Mesothelial cell of epicardium (in vitro differentiated cells): ENCODE measurements at regions not wholly inside any gene's neighbourhood (a gene's known extent, or its start where the extent isn't known, plus 50 kb on each side); places are given as distances from the start of the nearest gene placed in this dataset.

ENCODE experiments used
- DNase-seq, 2 experiments: peaks; one replicate each; pipeline ENCODE4 v3.0.0; 2021; ENCODE audit warnings: low spot score in 2 of 2; ENCODE audit not compliant: unreplicated experiment in 2 of 2
- H3K27ac Mint-ChIP-seq: 2 replicates; pipeline ENCODE4 v1.8.0; 2021; ENCODE audit warnings: mixed read lengths
- H3K27me3 Mint-ChIP-seq: 2 replicates; pipeline ENCODE4 v1.8.0; 2021; ENCODE audit warnings: low read depth, mixed read lengths
- H3K36me3 Mint-ChIP-seq: 2 replicates; pipeline ENCODE4 v1.8.0; 2021; ENCODE audit warnings: mixed read lengths
- H3K4me1 Mint-ChIP-seq: 2 replicates; pipeline ENCODE4 v1.8.0; 2021; ENCODE audit warnings: mixed read lengths
- H3K4me3 Mint-ChIP-seq: 2 replicates; pipeline ENCODE4 v1.8.0; 2021; ENCODE audit warnings: mild to moderate bottlenecking, moderate library complexity, mixed read lengths
- H3K9me3 Mint-ChIP-seq: 2 replicates; pipeline ENCODE4 v1.8.0; 2021; ENCODE audit warnings: mixed read lengths
- CTCF ChIP-seq: fragments of 200-600 bp; sonication (generic); IDR thresholded peaks from one replicate; pipeline ENCODE4 v1.5.0; 2021; ENCODE audit warnings: antibody characterized with exemption; ENCODE audit not compliant: unreplicated experiment

DNA sequence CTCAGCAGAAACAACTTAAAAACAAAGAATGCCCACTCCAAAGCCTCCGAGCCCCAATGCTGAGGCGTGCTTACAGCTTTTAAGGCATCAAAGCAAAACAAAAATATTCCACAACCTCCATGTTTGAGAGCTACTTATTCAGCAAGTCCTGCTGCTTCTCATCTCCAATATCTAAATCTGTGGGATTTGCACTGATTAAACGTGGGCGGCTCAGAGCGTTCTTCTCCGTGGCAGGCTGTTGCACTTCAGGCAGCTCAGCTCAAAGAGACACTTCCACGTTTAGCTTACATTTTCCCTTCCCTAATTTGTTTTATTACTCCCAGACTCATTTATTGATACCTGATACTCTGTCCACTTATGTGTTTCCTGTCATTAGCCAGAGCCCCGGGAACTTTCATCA lies 282.6 kb upstream of the MCTP2 start:
- Mint-ChIP-seq H3K27me3 (peaks cover 32% of the 10 kb centered on the region), H3K36me3 (no peaks in the 10 kb centered on the region), H3K27ac (no peak overlapping the region), H3K9me3 (peaks cover 9% of the 10 kb centered on the region), H3K4me3 (peak overlapping the region; percentile 6), H3K4me1 (peaks cover 7% of the 10 kb centered on the region)
- no peak for TF ChIP-seq CTCF
- DNase-seq = no peak

DNA sequence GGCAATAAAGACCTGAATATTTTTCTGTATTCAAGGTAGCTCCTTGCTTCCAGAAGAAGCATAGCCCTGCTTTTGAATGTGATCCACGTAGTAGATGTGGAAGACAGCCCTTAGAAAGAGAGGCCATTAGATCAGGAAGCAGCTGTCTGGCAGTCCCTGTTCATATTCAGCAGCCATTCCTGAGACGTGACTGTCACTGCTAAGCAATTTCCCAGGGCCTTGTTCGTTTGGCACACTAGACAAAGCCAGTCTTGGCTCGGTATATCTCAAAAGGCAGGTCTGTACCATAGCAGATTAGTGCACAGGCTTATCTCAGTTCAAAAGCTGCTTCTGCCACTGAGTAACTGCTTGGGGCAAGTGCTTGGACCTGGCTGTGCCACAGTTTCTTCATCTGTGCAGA lies 287.8 kb upstream of the MCTP2 start:
- Mint-ChIP-seq H3K36me3 (no peaks in the 10 kb centered on the region), H3K4me3 (no peak overlapping the region), H3K27ac (no peak overlapping the region), H3K27me3 (peaks cover 16% of the 10 kb centered on the region), H3K9me3 (peaks cover 9% of the 10 kb centered on the region), H3K4me1 (peaks cover 2% of the 10 kb centered on the region)
- no peak for TF ChIP-seq CTCF
- no peak for DNase-seq

GRCh38 chr15:93942269-93942694 lies 289.1 kb upstream of the MCTP2 start:
- Mint-ChIP-seq H3K36me3 (no peaks in the 10 kb centered on the region), H3K27ac (no peak overlapping the region), H3K4me1 (no peaks in the 10 kb centered on the region), H3K27me3 (peaks cover 20% of the 10 kb centered on the region), H3K9me3 (peaks cover 9% of the 10 kb centered on the region), H3K4me3 (no peak overlapping the region)
- no peak for TF ChIP-seq CTCF
- no peak for DNase-seq

DNA sequence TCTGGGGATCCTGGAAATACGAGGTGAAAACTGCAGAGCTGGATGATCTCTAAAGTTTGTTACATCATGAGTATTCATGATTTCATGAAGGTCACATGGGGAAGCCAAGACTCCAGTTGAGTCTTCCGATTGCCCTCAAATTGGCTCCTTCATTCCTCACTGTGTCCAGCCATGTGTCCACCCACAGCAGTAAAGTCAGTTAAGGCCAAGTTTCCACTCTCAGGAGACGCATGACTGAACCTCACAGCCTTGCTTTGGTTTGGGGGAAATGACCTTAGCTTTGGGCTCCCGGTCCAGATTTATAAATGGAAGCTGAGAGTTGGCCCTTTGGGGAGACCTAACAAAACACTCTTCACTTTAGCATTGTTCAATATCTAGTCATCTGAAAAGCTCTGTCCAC lies 289.7 kb upstream of the MCTP2 start:
- no peaks in the 10 kb centered on the region for H3K4me1 Mint-ChIP-seq
- no peak for DNase-seq
- H3K27me3 Mint-ChIP-seq = peaks cover 18% of the 10 kb centered on the region
- H3K9me3 Mint-ChIP-seq = peaks cover 9% of the 10 kb centered on the region
- H3K36me3 Mint-ChIP-seq = no peaks in the 10 kb centered on the region
- H3K27ac Mint-ChIP-seq = no peak overlapping the region
- TF ChIP-seq CTCF = no peak
- no peak overlapping the region for H3K4me3 Mint-ChIP-seq

DNA sequence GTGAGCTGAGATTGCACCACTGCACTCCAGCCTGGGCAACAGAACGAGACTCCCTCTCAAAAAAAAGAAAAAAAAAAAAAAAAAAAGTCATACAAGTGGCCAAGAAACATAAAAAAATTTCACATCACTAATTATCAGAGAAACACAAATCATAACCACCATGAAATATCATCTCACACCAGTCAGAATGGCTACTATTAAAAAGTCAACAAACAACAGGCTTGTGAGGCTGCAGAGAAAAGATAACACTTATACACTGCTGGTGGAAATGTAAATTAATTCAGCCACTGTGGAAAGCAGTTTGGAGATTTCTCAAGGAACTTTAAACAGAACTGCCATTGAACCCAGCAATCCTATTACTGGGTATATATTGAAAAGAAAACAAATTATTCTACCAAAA lies 291.1 kb upstream of the MCTP2 start:
- TF ChIP-seq CTCF = no peak
- Mint-ChIP-seq H3K27ac (no peak overlapping the region), H3K4me1 (no peaks in the 10 kb centered on the region)

GRCh38 chr15:93932164-93932776 lies 299.1 kb upstream of the MCTP2 start:
- H3K36me3 Mint-ChIP-seq = no peaks in the 10 kb centered on the region
- H3K27ac Mint-ChIP-seq = no peak overlapping the region
- no peak for DNase-seq
- TF ChIP-seq CTCF = no peak
- H3K9me3 Mint-ChIP-seq = no peaks in the 10 kb centered on the region
- no peak overlapping the region for H3K4me3 Mint-ChIP-seq
- H3K27me3 Mint-ChIP-seq = peaks cover 15% of the 10 kb centered on the region
- peaks cover 3% of the 10 kb centered on the region for H3K4me1 Mint-ChIP-seq

More for the DNA sequence above, 291.1 kb upstream of the MCTP2 start:
- no peak for DNase-seq
- Mint-ChIP-seq H3K4me3 (no peak overlapping the region), H3K27me3 (peaks cover 10% of the 10 kb centered on the region), H3K9me3 (peaks cover 7% of the 10 kb centered on the region), H3K36me3 (no peaks in the 10 kb centered on the region)
